Mesendoderm (in vitro differentiated cells): ENCODE measurements at regions not wholly inside any gene's neighbourhood (a gene's known extent, or its start where the extent isn't known, plus 50 kb on each side); places are given as distances from the start of the nearest gene placed in this dataset.
A peak's percentile ranks its signal among the peaks of the same experiment; 100 is the strongest.

ENCODE experiments used
- DNase-seq: peaks from one replicate; pipeline ENCODE4 v3.0.0; 2013
- H2AK5ac ChIP-seq: 2 replicates; pipeline ENCODE4 v1.6.1; 2013; ENCODE audit warnings: low read length, inconsistent platforms
- H2BK120ac ChIP-seq: 2 replicates; pipeline ENCODE4 v1.6.1; 2013; ENCODE audit warnings: low read depth, mild to moderate bottlenecking, low read length, moderate library complexity, mixed read lengths
- H2BK15ac ChIP-seq: replicated peaks from 2 replicates; pipeline ENCODE4 v1.6.1; 2013; ENCODE audit warnings: low read depth, mild to moderate bottlenecking, moderate library complexity
- H2BK5ac ChIP-seq: 2 replicates; pipeline ENCODE4 v1.6.1; 2013; ENCODE audit warnings: low read length, inconsistent platforms
- H3K18ac ChIP-seq: 2 replicates; pipeline ENCODE4 v1.6.1; 2013; ENCODE audit warnings: mild to moderate bottlenecking, low read length, mixed read lengths
- H3K23ac ChIP-seq: one replicate; pipeline ENCODE4 v1.6.1; 2013; ENCODE audit warnings: low read length
- H3K27ac ChIP-seq: 2 replicates; pipeline ENCODE4 v1.5.1; 2013; ENCODE audit warnings: low read depth, mild to moderate bottlenecking, inconsistent platforms, low read length, moderate library complexity
- H3K27me3 ChIP-seq: 2 replicates; pipeline ENCODE4 v1.6.1; 2013; ENCODE audit warnings: low read length, control low read depth, mild to moderate bottlenecking, inconsistent platforms; ENCODE audit not compliant: insufficient read depth, poor library complexity
- H3K36me3 ChIP-seq: 2 replicates; pipeline ENCODE4 v1.6.1; 2013; ENCODE audit warnings: low read length, inconsistent platforms; ENCODE audit not compliant: control insufficient read depth, insufficient read depth
- H3K4ac ChIP-seq: one replicate; pipeline ENCODE4 v1.6.1; 2013; ENCODE audit warnings: low read depth, mild to moderate bottlenecking, low read length, moderate library complexity
- H3K4me1 ChIP-seq: 2 replicates; pipeline ENCODE4 v1.6.1; 2013; ENCODE audit warnings: low read depth, low read length, inconsistent platforms; ENCODE audit not compliant: control insufficient read depth
- H3K4me2 ChIP-seq: 2 replicates; pipeline ENCODE4 v1.6.1; 2013; ENCODE audit warnings: low read length
- H3K4me3 ChIP-seq: 2 replicates; pipeline ENCODE4 v1.5.1; 2013; ENCODE audit warnings: mild to moderate bottlenecking, low read length
- H3K56ac ChIP-seq: one replicate; pipeline ENCODE4 v1.6.1; 2013; ENCODE audit warnings: low read length
- H3K79me1 ChIP-seq: 2 replicates; pipeline ENCODE4 v1.6.1; 2013; ENCODE audit warnings: low read length, inconsistent platforms
- H3K79me2 ChIP-seq: 2 replicates; pipeline ENCODE4 v1.6.1; 2013; ENCODE audit warnings: mild to moderate bottlenecking, low read length; ENCODE audit not compliant: control insufficient read depth, insufficient read depth
- H3K9ac ChIP-seq: 2 replicates; pipeline ENCODE4 v1.6.1; 2013; ENCODE audit warnings: low read length, inconsistent platforms
- H4K5ac ChIP-seq: one replicate; pipeline ENCODE4 v1.6.1; 2013; ENCODE audit warnings: low read length
- H4K8ac ChIP-seq: one replicate; pipeline ENCODE4 v1.6.1; 2013; ENCODE audit warnings: low read depth, mild to moderate bottlenecking, control low read depth, low read length, moderate library complexity
- WGBS: extraction: QIAGEN DNeasy Blood & Tissue Kit; methylation state at CpG from one replicate; pipeline ENCODE4 v1.1.7; 2013; ENCODE audit warnings: low lambda C conversion rate, missing lambda C conversion rate; ENCODE audit not compliant: insufficient coverage; ENCODE audit errors: extremely low coverage; 5-methylcytosine and 5-hydroxymethylcytosine counted together

GRCh38 chr18:62637807-62638687, 77.3 kb upstream of the PHLPP1 start:
- DNase-seq, result peak; percentile 62
- no CpG with 5 or more reads among the region's 7 CpGs for WGBS
- no peaks in the 10 kb centered on the region for H3K36me3 ChIP-seq

GRCh38 chr18:62643181-62643580, 72.2 kb upstream of the PHLPP1 start:
- Histone ChIP-seq H3K4me1 (no peaks in the 10 kb centered on the region), H2BK120ac (no peak overlapping the region), H3K36me3 (no peaks in the 10 kb centered on the region), H2AK5ac (no peak overlapping the region), H4K8ac (no peak overlapping the region), H3K56ac (no peak overlapping the region), H4K5ac (no peak overlapping the region), H3K79me2 (no peaks in the 10 kb centered on the region), H3K27me3 (no peaks in the 10 kb centered on the region), H3K79me1 (no peaks in the 10 kb centered on the region), H3K23ac (no peak overlapping the region), H3K4me2 (no peak overlapping the region), H3K4me3 (no peak overlapping the region), H3K4ac (no peak overlapping the region), H3K9ac (no peak overlapping the region), H3K18ac (no peak overlapping the region), H2BK5ac (no peak overlapping the region), H3K27ac (no peak overlapping the region), H2BK15ac (no peak overlapping the region)
- DNase-seq, result no peak
- WGBS, result no CpG with 5 or more reads among the region's 5 CpGs

More at GRCh38 chr18:62637807-62638687, 77.3 kb upstream of the PHLPP1 start:
- Histone ChIP-seq H3K27me3 (no peaks in the 10 kb centered on the region), H3K79me2 (no peaks in the 10 kb centered on the region), H3K4me2 (no peak overlapping the region), H3K23ac (no peak overlapping the region), H3K27ac (no peak overlapping the region), H2BK120ac (no peak overlapping the region), H3K4me1 (peaks cover 5% of the 10 kb centered on the region), H2BK5ac (no peak overlapping the region), H4K8ac (no peak overlapping the region), H2BK15ac (no peak overlapping the region), H3K18ac (no peak overlapping the region), H2AK5ac (no peak overlapping the region), H3K79me1 (no peaks in the 10 kb centered on the region), H3K9ac (no peak overlapping the region), H3K4ac (no peak overlapping the region), H3K56ac (no peak overlapping the region), H4K5ac (no peak overlapping the region), H3K4me3 (no peak overlapping the region)

- H4K8ac ChIP-seq, result no peak overlapping the region
- no peaks in the 10 kb centered on the region for H3K27me3 ChIP-seq
- DNase-seq, result no peak
- H3K18ac ChIP-seq, result no peak overlapping the region
- H3K79me1 ChIP-seq, result no peaks in the 10 kb centered on the region
- no peak overlapping the region for H3K4me3 ChIP-seq
- no peak overlapping the region for H3K4me2 ChIP-seq
- no peak overlapping the region for H3K23ac ChIP-seq
- H4K5ac ChIP-seq, result no peak overlapping the region
- H2AK5ac ChIP-seq, result no peak overlapping the region
- no peak overlapping the region for H3K56ac ChIP-seq
- no peak overlapping the region for H3K9ac ChIP-seq
- H2BK15ac ChIP-seq, result no peak overlapping the region
- no peak overlapping the region for H2BK5ac ChIP-seq
- H3K27ac ChIP-seq, result no peak overlapping the region
- H2BK120ac ChIP-seq, result no peak overlapping the region
- no CpG with 5 or more reads among the region's 6 CpGs for WGBS
- H3K4ac ChIP-seq, result no peak overlapping the region
- H3K4me1 ChIP-seq, result no peaks in the 10 kb centered on the region
- no peaks in the 10 kb centered on the region for H3K79me2 ChIP-seq
- H3K36me3 ChIP-seq, result no peaks in the 10 kb centered on the region
Observed at GRCh38 chr18:62644773-62645172, 70.6 kb upstream of the PHLPP1 start.

- Histone ChIP-seq H3K79me1 (no peaks in the 10 kb centered on the region), H3K18ac (no peak overlapping the region), H3K36me3 (no peaks in the 10 kb centered on the region), H3K4me1 (no peaks in the 10 kb centered on the region), H2BK120ac (no peak overlapping the region), H4K5ac (no peak overlapping the region), H3K27ac (no peak overlapping the region), H2BK15ac (no peak overlapping the region), H2BK5ac (no peak overlapping the region), H3K23ac (no peak overlapping the region), H3K27me3 (no peaks in the 10 kb centered on the region), H3K4ac (no peak overlapping the region), H3K4me2 (no peak overlapping the region), H3K4me3 (no peak overlapping the region), H2AK5ac (no peak overlapping the region), H3K9ac (no peak overlapping the region), H4K8ac (no peak overlapping the region), H3K56ac (no peak overlapping the region), H3K79me2 (no peaks in the 10 kb centered on the region)
- no CpG with 5 or more reads among the region's 2 CpGs for WGBS
- no peak for DNase-seq
Observed at GRCh38 chr18:62647179-62647578, 68.2 kb upstream of the PHLPP1 start.

- Histone ChIP-seq H3K9ac (no peak overlapping the region), H2AK5ac (no peak overlapping the region), H3K36me3 (no peaks in the 10 kb centered on the region), H3K27me3 (no peaks in the 10 kb centered on the region), H3K23ac (no peak overlapping the region), H3K4me2 (no peak overlapping the region), H3K56ac (no peak overlapping the region), H3K79me1 (no peaks in the 10 kb centered on the region), H4K5ac (no peak overlapping the region), H2BK120ac (no peak overlapping the region), H2BK5ac (no peak overlapping the region), H3K4me3 (no peak overlapping the region), H3K18ac (no peak overlapping the region), H4K8ac (no peak overlapping the region), H3K27ac (no peak overlapping the region), H3K79me2 (no peaks in the 10 kb centered on the region), H3K4ac (no peak overlapping the region), H2BK15ac (no peak overlapping the region), H3K4me1 (no peaks in the 10 kb centered on the region)
- DNase-seq, result no peak
- WGBS, result no CpG with 5 or more reads among the region's 6 CpGs
Observed at GRCh38 chr18:62648045-62648678, 67.2 kb upstream of the PHLPP1 start.
